Right kidney (tissue), 1 donor: ENCODE measurements at regions not wholly inside any gene's neighbourhood (a gene's known extent, or its start where the extent isn't known, plus 50 kb on each side); places are given as distances from the start of the nearest gene placed in this dataset.
"Not testable (repeated sequence)": the region's sequence is repeated elsewhere in the genome, so short reads cannot be mapped to it uniquely, and the experiment has no call there.

ENCODE experiments used
- DNase-seq: peaks from one replicate; pipeline ENCODE4 v3.0.0-alpha.2; 2016

- no peak for DNase-seq
Measured at GRCh38 chr16:72455743-72456659, 284.0 kb upstream of the PMFBP1 start.

DNA sequence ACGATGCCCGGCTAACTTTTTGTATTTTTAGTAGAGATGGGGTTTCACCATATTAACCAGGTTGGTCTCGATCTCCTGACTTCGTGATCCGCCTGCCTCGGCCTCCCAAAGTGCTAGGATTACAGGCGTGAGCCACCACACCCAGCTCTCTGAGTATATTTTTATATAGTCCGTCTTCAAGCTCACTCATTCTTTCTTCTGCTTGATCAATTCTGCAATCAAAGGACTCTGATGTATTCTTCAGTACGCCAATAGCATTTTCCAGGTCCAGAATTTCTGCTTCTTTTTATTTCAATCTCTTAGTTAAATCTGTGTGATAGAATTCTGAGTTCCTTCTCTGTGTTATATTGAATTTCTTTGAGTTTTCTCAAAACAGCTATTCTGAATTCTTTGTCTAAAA is 281.9 kb upstream of the PMFBP1 start:
- not testable (repeated sequence) for DNase-seq

- no peak for DNase-seq
Measured at GRCh38 chr16:72444696-72445095, 272.7 kb upstream of the PMFBP1 start.

GRCh38 chr16:72443809-72444208 is 271.9 kb upstream of the PMFBP1 start:
- no peak for DNase-seq

DNA sequence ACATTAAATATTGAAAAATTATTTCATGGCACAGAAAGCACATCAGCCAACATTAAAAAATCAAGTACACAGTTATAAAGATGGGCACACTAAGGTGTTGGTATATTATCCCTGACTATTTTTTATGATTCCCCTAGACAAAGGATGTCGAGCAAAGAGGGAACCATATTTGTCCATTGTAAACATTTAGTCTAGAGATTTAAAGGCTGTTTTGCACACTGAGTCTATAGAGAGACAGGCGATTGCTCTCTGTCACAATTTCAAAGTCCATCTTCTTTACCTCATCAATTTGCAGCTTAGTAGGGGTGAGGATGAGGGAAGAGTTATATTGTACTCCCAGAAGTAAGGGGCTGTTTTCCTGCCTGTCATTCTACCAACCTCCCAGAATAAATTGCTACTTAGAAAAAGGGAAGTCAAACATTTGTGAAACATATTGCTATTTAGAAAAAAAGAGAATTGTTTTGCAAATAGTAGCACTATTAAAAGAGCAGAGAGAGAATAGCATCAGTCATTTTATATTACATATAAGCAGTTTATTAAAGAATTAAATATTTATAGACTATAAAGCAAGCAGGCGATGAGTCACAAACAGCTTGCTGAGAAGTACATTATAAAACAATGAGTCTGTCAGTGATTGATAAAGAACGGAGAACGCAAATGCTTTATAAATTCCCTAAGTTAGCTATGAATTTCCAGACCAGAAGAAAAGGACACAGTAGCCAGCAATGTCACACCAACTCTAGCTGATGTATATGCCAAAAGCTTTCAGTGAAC is 270.6 kb upstream of the PMFBP1 start:
- DNase-seq, result no peak

GRCh38 chr16:72437891-72438290 is 265.9 kb upstream of the PMFBP1 start:
- no peak for DNase-seq

DNA sequence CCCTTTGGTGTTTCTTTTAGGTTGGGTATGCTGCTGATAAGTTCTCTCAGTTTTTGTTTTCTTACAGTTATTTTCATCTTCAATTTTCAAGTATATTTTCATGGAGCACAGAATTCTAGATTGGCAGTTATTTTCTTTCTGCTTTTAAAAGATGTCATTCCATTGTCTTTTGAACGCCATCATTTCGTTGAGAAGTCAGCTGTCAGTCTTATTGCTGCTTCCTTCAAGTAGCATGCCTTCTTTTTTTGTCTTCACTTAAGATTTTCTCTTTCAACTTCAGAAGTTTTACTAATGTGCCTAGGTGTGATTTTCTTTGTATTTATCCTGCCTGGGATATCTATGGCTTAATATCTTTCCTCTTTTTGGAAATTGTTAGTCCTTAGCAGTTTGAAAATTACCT is 262.2 kb upstream of the PMFBP1 start:
- no peak for DNase-seq

- no peak for DNase-seq
Measured at GRCh38 chr16:72430121-72430520, 258.2 kb upstream of the PMFBP1 start.

GRCh38 chr16:72429671-72430081 is 257.7 kb upstream of the PMFBP1 start:
- DNase-seq, result no peak

DNA sequence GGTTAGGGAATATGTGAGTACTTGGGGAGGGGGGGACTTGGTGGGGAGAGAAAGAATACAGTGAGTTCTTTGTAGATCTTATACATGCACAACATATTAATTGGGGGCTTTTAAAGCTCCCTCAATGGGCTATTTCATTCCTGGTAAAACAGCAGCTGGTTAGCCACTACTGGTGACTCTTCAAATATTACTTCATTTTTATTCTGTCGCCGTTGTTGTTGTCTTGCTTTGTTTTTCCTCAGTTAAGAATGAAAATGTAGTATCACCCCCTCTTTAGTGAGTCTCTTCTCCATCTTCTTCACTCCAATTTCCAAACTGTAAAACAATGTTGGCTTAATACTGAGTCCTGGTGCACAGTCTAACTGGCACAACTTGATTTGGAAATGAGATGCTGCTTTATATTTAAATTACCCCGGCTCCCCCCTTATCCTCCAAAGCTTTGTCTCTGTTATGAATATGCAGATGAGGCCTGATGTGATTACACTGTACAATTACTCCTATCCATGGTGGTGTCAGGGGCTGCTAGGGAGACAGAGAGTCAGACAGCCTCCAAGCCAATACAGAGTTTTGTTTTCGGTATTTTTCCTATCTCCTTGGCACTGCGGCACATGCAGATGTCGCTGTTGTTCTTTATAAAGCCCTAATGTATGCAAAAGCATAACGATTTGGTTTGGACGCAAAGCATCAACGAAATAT is 256.9 kb upstream of the PMFBP1 start:
- DNase-seq, result no peak

DNA sequence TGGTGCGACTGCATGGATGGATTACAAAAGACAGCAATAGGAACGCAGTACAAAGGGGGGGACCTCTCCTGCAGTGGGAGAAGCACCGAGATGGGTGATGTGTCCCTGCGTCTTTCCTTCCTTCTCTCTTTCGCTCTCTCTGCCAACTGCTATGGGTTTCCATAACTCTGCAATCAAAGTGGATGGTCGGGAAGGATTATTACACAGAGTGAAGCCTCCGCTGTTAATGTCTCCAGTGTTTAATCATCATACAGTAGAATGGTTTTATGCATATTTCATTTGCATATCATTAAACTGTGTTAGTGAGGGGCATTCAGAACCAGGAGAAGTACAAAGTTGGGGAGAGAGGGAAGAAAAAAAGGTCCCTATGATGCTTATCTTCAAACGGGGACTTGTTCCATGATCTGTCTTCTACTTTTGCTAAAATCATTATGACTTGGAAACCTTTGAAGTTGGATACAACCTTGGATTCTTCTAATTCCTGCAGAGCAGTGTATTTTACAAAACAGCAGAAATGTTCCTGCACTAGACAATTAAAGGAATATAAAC is 255.9 kb upstream of the PMFBP1 start:
- no peak for DNase-seq

GRCh38 chr16:72427051-72427782 is 255.3 kb upstream of the PMFBP1 start:
- no peak for DNase-seq

GRCh38 chr16:72426386-72426785 is 254.4 kb upstream of the PMFBP1 start:
- DNase-seq, result no peak

GRCh38 chr16:72425571-72426341 is 253.8 kb upstream of the PMFBP1 start:
- no peak for DNase-seq

DNA sequence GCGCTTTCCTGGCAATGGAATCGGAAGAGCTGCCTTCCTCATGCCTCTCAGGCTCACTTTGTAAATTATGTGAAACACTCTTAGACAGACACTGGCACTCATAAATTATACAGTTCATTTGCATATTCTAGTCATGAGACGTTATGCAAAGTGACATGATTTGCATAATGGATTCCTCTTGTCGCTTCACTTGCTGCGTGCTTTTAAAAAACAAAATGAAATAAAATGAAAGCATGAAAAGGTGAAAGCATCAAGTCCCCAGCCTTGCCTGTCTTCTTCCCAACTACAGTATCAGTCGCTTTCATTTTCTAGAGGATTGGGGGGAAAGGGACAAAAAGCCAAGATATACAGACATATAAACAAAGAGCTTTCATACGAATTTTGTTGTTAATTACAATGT is 252.8 kb upstream of the PMFBP1 start:
- no peak for DNase-seq

DNA sequence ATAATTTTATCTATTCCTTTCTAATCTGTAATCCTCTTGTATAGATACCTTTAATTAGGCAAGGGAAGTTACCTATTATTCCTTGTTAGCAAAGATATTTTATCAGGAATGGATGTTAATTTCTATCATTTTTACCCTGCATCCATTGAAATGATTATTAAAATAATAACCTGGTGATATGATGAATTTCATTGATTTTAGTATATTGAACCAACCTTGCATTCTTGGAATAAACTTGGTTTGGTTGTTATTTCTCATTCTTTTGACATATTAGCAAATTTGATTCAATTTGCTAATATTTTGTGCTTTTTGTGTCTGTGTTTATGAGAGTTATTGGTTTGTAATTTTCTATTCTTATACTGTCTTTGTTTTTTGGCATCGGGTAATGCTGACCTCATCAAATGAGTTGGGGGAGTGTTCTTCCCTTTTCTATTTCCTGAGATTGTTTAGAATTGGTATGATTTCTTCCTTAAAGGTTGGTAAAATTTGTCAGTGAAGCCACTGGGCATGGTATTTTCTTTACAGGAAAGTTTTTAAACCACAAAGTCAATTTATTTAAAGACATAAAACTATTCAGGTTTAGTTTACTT is 250.4 kb upstream of the PMFBP1 start:
- no peak for DNase-seq

DNA sequence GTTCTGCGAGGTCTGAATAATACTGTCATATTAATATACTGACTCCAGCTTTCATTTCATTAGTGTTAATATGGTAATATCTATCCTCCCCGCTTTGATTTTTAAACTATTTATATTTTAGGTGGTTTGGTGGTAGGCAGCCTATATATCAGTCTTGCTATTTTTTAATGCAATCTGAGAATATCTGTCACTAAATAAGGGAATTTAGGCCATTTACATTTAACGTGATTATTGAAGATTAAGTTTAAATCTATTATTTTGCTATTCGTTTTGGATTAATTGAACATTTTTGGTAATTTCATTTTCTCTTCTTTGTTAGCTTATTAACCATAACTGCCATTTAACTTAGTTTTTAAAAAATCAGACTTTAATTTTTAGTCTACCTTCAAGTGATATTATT is 247.7 kb upstream of the PMFBP1 start:
- no peak for DNase-seq

GRCh38 chr16:72415379-72415778 is 243.4 kb upstream of the PMFBP1 start:
- DNase-seq, result no peak

DNA sequence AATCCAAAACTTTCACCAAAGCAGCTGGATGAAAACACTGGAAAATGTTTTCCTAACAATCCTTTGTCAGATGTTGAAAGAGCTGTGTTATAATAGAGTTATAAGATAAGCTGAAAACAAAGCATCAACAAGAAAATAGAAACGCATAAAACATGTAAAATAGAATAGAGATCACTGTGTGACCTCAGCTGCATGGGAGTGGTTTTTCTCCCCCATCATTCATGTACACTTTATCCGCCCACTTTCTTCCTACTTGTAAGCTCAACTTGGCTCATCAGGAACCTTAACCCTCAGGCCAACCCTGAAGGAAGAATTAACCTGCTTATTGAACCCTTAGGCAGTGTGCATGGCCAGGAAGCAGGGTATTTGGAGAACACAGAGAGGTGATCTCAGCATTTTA is 238.5 kb upstream of the PMFBP1 start:
- DNase-seq, result no peak

- no peak for DNase-seq
Measured at GRCh38 chr16:72409423-72409822, 237.5 kb upstream of the PMFBP1 start.

GRCh38 chr16:72406390-72406789 is 234.4 kb upstream of the PMFBP1 start:
- DNase-seq, result no peak
